ENCODE measurements at regions not wholly inside any gene's neighbourhood (a gene's known extent, or its start where the extent isn't known, plus 50 kb on each side); places are given as distances from the start of the nearest gene placed in this dataset.
"Not testable (repeated sequence)": the region's sequence is repeated elsewhere in the genome, so short reads cannot be mapped to it uniquely, and the experiment has no call there.

DNA sequence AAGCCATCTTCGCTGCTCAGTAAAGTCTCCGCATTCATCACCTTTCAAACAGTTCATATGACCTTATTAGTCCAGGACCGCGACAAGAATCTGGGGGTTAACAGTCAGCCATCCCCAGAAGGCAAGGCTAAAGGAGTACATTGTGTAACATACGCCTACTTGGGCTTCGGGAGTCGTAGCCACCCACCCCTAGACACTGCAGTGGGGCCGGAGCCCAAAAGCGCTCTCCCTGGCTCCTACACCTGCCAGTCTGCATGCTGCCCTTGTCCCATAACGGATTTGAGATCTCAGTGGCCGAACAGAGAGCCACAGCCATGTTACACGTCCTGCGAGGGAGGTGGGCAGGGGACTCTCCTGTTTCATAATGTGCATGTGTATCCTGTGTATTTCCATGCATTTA lies 1405.5 kb downstream of the GRIK2 start:
- no peak for DNase-seq (ENCODE audit: low read depth)

DNA sequence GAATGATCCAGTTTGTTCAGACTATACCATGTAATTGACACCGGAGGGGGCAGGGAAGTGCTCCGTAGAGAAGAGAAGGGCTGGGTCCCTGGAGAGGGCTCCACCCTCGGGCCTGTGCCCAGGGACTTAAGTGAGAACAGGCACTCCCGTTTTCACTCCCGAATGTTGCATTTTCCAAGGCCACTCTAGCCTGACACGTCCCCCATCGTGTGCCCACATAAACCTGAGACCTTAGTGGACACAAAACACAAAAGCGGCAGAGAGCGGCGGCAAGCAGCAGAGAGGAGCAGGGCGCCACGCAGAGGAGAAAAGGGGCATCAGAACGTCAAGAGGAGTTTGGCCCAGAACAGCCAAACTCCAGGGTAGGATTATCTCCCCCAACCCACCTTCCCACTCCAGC lies 1405.1 kb downstream of the GRIK2 start:
- no peak for DNase-seq (ENCODE audit: low read depth)

DNA sequence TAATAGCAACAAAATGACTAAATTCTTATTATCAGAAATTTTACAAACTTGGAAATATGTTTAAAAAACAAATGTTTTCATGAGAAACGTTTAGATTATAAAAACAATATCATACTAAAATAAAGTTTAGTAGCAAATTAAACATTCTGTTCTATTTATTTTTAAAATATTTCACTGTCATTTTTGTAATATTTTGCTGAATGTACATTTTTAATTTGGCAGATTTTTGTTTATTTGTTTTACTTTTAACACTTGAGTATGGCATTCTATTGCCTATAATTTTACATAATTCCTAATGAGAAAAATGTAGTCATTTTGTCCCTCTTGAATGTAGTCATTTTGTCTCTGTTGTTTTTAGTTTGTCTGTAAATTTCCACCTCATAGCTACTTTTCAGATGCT lies 1400.2 kb downstream of the GRIK2 start:
- no peak for DNase-seq (ENCODE audit: low read depth)

DNA sequence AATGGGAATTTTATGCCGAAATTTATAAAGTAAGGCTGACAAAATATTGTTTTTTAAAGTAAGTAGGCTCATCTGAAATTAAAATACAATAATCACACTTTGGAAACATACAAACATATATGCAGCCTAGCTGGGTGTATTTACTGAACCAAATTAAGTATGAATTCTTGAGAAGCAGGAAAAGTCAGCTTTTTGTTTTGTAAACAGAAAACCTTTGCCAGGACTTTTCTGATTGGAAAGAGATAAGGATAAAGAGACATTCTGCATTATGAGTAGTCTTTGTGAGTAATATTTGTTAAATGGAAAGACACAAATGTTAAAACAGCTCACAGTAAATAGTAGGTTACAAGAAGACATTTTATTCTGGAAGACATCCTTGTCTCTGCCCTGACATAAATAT lies 1380.8 kb downstream of the GRIK2 start:
- DNase-seq (ENCODE audit: low read depth), result no peak

DNA sequence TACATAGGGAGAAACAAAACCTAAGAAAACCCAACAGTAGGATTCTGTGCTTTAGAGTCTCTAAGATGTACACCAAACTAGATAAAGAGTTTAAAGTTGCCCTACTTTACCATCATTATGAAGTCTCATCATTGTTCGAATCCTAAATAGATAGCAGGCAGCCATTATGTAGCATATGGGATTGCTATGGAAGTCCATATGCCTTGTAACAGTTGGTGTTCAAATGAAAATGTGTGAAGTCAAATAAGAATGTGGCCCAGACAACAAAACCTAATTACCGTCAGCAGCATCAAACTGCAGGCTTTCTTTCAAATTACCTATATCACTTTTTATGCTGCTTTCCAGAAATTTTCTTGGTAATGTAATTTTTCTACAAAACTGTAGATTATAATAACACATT lies 1380.1 kb downstream of the GRIK2 start:
- no peak for DNase-seq (ENCODE audit: low read depth)

DNA sequence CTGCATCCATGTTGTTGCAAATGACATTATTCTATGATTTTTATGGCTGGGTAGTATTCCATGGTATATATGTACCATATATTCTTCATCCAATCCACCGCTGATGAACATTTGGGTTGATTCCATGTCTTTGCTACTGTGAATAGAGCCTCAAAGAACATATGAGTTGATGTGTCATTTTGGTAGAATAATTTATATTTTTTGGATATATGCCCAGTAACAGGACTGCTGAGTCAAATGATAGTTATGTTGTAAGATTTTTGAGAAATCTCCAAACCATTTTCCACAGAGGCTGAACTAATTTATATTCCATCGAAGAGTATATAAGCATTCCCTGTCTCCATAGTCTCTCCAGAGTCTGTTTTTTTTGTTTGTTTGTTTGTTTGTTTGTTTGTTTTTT lies 1373.5 kb downstream of the GRIK2 start:
- no peak for DNase-seq (ENCODE audit: low read depth)

DNA sequence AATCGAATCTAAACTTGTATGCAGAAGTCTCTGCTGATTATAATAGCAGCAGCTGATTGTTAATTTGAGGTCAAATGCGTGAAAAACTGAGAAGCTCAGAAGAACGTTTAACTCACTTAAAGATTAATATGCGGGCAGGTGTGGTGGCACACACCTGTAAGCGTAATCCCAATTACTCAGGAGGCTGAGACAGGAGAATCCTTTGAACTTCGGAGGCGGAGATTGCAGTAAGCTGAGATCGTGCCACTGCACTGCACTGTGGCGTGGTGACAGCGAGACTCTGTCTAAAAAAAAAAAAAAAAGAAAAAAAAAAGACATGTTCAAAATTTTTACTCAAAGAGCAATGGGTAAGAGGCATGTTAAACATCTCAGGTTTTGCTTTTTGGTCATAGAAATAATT lies 1370.8 kb downstream of the GRIK2 start:
- no peak for DNase-seq (ENCODE audit: low read depth)

DNA sequence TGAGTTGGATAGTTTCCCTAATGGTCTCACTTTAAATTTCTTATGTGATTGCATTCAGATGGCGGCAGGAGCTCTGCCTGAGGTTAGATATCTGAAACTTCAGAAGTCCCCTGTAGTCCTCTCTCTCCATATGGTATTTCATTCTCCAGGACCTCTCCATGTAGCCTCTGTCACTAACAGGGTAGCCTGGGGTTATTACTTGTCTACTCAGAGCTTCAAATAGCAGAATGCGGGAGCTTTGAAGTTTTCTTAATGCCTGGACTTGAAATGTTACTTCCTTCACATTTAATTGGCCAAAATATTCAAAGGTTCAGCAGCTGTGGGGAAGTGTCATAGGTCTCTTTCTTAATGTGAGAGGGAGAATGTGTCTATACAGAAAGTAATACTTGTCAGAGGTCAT lies 1370.4 kb downstream of the GRIK2 start:
- DNase-seq (ENCODE audit: low read depth), result no peak

DNA sequence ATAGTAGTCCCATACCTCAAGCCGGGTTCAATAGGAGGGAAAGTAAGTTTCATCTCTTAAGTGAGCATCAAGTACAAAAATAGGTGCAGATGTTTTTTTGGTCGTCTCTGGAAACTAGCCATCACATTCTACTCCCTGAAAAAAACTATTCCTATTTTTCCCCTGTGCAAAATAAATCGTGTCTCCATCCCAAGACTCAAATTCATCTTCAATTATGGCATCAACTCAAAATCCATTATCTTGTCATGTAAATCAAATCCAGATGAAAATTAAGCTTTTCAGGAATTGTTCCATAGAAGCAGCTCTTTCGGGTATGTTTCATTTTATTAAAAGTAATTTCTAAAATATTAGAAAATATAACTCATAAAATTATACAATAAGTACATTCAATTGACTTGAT lies 1368.4 kb downstream of the GRIK2 start:
- no peak for DNase-seq (ENCODE audit: low read depth)

DNA sequence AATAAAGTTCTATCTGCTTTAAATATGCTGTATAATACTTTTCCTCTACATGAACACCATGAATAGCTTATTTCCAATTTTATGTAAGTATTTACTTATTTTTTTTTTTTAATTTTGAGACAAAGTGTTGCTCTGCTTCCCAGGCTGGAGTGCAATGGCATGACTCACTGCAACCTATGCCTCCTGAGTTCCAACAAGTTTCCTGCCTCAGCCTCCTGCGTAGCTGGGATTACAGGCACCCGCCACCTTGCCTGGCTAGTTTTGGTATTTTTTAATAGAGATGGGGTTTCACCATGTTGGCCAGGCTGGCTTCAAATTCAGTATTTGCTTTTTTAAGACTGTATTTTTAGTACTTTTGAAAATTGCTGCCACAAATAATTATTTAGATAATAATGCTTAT lies 1365.9 kb downstream of the GRIK2 start:
- DNase-seq (ENCODE audit: low read depth), result no peak

DNA sequence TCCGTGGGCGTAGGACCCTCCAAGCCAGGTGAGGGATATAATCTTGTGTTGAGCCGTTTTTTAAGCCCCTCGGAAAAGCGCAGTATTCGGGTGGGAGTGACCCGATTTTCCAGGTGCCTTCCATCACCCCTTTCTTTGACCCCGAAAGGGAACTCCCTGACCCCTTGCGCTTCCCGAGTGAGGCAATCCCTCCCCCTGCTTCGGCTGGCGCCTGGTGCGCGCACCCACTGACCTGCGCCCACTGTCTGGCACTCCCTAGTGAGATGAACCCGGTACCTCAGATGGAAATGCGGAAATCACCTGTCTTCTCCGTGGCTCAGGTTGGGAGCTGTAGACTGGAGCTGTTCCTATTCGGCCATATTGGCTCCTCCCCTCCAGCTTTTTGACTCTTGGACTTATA lies 1365.0 kb downstream of the GRIK2 start:
- not testable (repeated sequence) for DNase-seq (ENCODE audit: low read depth)

DNA sequence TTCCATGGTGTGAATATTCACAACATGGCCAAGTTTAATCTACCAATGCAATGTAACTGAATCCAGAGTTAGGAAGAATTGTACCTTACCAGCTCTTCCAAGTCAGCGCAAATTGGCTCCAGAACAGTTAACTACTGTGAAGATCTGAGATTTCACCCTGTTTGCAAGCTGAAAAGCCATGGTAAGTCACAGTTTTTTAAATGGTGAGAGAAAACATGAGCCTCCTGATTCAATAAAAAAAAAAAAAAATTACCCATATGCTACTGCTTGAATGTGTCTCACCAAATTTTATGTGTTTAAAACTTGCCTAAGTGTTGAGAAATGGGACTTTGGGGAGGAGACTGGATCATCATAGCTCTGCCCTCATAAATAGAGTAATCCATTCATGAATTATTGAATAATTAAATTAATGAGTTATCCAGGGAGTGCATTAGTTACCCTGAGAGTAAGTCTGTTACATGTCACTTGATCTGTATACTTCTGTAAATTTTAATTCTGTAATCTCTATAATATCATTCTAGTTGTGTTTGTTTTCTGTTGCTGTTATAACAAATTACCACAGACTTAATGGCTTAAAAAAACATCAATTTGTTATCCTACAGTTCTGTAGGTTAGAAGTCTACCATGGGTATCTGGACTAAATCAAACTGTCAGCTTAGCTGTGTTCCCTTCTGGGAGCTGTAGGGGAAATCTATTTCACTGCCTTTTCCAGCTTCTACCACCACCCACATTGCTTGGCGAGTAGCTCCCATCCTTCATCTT lies 1355.9 kb downstream of the GRIK2 start:
- no peak for DNase-seq (ENCODE audit: low read depth)

DNA sequence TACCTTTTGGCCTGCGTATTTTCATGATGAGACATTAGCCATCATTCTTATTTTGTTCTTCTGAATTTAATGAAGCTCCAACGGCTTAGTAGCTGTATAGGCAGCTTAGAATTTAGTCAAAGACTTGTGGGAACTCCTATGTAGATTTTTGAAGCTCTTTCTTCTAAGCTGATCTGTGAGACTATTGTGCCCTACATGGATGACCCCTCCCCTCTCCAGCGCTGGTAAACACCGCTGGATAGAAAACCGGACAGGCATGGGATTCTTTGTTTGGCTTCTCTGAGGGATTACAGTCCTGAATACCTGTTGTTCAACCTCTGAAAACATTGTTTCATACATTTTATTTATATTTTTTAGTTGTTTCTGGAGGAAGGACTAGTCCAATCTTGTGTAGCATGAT lies 1353.4 kb downstream of the GRIK2 start:
- no peak for DNase-seq (ENCODE audit: low read depth)

DNA sequence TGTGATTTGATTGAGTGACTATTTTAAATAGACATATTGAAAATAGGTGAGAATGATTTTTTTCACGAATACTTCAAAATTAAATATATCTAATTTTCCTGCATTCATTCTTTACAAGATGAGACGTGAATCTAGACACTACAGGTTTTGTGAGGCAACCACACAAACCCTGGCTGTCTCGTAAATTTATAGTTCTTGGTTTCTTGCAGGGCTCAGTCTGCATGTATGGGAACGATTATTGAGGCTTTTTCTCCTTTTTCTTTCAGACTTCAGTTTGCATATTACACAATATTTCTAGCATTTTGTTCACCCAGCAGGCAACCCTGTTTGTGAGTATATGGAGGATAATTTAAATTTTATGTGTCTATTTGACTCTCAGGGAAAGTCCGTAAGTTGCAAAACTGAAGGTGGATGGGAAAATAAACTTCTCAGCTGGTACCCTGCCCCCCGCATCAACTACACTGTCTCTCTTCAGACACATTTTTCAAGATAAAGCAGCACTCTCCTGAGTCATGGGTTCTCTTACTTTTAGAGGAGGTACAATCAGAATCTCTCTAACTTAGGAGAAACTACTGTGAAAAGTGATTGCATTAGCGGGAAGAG lies 1349.3 kb downstream of the GRIK2 start:
- no peak for DNase-seq (ENCODE audit: low read depth)

DNA sequence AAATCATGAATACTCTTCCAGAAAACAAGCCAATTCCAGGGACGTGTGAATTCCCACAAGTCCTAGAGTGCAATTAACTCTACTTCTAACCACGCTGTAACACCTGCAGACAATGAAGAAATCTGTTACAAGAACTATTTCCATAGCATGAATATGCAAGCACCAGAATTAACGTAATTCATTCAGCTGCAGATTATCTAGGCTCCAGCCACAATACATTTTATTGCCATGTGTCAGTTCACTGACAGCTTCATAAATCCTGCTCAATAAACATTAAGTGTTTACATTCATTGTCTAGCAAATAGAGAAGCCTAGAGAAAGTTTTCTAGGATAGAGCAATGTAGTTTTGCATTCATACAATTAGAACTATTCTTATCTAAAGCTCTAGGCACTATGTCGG lies 1348.5 kb downstream of the GRIK2 start:
- no peak for DNase-seq (ENCODE audit: low read depth)

DNA sequence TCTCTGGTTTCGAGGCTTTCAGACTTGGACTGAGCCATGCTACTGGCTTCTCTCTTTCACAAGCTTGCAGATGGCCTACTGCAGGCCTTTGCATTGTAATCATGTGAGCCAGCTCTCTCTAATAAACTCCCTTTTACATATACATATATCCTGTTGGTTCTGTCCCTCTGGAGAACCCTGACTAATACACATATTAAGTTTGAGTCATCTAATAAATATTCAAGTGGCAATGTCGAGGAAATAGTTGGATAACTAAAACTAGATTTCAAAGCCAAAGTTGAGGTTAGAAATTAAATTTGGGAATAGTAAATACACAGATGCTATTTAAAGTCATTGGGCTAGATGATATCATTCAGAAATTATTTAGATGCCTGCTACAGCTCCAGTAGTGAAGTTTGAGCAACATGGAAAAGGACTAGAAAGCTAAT lies 1343.4 kb downstream of the GRIK2 start:
- DNase-seq (ENCODE audit: low read depth), result no peak

DNA sequence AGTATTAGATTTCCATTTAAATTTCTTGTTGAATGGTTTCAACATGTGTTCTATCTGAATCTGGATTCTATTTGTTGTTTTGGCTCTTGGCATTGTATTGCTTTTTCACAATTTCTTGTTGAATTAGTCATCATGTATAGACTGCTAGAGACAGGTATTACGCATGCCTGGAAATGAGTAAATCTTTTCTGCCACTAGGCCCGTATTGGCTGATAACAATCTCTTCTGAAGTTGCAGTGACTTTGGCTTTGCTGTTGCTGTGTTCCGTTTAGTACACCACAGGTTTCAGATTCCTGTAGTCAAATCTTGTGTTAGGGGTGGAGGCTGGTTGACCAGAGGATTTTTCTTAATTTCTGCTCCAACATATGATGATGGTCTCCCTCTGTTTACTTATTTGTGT lies 1339.4 kb downstream of the GRIK2 start:
- no peak for DNase-seq (ENCODE audit: low read depth)

DNA sequence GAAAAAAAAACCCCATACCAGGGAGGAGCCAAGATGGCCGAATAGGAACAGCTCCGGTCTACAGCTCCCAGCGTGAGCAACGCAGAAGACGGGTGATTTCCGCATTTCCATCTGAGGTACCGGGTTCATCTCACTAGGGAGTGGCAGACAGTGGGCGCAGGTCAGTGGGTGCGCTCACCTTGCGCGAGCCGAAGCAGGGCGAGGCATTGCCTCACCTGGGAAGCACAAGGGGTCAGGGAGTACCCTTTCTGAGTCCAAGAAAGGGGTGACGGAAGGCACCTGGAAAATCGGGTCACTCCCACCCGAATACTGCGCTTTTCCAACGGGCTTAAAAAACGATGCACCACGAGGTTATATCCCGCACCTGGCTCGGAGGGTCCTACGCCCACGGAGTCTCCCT lies 1328.6 kb downstream of the GRIK2 start:
- DNase-seq (ENCODE audit: low read depth), result not testable (repeated sequence)

DNA sequence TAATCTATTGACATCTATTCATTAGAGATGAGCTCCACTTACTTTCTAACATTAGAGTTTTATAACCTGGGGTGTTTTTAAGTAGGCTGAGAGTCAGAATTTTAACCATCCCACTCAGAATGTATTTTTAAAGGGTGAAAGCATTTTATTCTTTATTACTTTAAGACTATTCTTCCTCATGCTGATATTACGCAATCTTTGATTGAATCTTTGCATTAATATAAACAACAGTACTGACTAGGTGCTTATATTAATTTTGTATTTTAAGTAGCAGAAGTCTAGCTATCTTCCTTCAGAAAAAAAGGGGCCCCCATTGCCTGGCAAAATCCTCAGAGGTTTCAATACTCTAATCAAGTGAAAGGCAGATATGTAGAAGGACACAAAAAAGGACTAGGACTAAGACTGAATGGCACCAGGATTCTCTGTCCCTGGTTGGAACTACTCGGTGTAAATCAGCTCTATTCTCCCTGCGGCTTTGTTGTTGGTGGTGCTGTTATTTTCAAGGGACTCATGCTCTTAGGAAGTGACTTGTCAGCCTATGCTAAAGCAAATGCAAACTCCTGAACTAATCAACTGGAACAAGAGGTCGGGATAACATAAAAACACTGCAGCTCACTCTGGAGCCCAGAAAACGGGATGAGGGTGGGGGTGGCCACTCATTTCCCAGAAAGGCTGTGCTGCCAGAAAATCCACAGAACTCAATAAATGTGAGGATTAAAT lies 1324.4 kb downstream of the GRIK2 start:
- no peak for DNase-seq (ENCODE audit: low read depth)

DNA sequence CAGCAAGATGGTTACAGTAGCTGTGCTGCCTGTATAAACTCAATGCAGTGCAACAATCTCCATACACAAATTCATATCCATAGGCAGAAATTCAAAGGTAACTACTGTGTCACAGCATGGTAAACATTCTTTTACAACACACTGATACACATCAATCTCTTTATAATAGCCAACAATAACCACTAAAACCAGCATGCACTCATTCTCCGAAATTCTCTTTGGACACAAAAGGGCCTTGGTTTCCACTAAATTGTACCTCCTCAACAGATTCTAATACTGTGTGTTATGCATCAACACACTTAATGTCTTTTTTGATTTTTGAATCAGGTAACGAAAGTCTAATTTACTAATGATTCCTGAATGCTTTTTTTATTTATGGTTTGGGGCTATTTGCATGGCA lies 1323.7 kb downstream of the GRIK2 start:
- DNase-seq (ENCODE audit: low read depth), result no peak

DNA sequence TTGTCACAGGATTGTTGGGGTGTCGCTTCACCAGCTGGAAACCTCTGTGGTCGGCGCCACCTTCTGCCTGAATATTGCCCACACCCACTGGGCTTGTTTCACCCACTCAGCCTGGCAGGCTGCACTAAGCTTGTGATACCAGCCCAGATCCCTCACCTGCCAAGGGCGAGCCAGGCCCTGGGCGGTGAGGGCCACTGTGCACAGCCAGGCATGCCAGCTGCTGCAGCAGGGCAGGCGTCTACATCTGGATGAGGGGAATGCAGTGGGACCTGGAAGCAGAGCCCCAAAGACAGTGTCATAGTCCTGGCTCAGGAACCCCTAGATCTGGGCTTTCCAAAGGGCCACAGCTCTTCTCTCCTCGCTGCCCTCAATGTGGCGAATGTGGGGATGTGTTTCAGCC lies 1307.5 kb downstream of the GRIK2 start:
- no peak for DNase-seq (ENCODE audit: low read depth)

DNA sequence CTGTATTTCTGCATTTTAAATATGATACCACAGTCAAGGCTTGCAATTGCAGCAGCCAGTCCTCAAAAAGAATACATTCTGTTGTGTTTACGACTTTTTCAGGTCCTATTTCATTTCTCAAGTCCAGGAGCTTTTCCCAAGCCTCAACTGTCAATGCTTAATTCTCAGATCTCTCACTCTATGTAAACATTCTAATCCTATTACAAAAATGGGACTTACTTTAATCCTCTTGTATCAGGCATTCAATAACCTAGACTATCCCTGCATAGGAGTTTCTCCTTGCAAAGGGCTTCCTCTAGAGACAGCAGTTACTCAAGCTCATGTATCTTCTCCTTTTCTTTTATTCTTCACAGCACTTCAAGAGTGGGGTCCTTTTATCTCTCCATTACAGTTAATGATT lies 1293.0 kb downstream of the GRIK2 start:
- DNase-seq (ENCODE audit: low read depth), result no peak

DNA sequence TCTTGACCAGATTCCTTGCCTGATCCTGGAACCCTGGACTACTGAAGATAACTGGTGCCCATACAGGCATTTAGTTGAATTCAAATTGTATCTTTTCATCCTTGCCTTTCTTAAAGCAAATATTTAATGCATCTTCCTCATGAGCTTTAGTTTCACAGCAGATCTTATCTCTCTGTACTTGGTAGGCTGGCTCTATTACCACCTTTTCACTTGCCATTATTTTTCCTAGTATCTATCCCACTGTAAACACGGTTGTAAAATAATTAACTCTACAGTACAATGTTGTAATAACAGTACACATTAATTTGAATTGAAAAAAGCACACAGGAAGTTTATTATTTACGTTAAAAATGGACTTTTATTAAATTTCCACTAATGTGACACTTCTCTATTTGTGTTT lies 1286.9 kb downstream of the GRIK2 start:
- no peak for DNase-seq (ENCODE audit: low read depth)
